Liver (tissue), 3 donors: ENCODE measurements at regions not wholly inside any gene's neighbourhood (a gene's known extent, or its start where the extent isn't known, plus 50 kb on each side); places are given as distances from the start of the nearest gene placed in this dataset.

Source experiments
- ATF3 ChIP-seq: IDR thresholded peaks from 2 replicates; pipeline ENCODE4 v1.6.1; 2016; ENCODE audit warnings: antibody characterized with exemption
- CTCF ChIP-seq: fragments of 150-350 bp; IDR thresholded peaks from 2 replicates; pipeline ENCODE4 v1.5.1; 2017; ENCODE audit warnings: improper control_type of control experiment, low read depth, low read length; ENCODE audit not compliant: missing input control
- FOXA1 ChIP-seq: IDR thresholded peaks from 2 replicates; pipeline ENCODE4 v1.6.1; 2016; ENCODE audit warnings: antibody characterized with exemption
- JUND ChIP-seq, 2 donors: IDR thresholded peaks; 2 replicates each; pipeline ENCODE4 v1.6.1; 2016; ENCODE audit warnings: antibody characterized with exemption in 2 of 2
- RAD21 ChIP-seq, 2 donors: IDR thresholded peaks; 2 replicates each; pipeline ENCODE4 v1.6.1; 2016; ENCODE audit warnings: antibody characterized with exemption in 2 of 2, mild to moderate bottlenecking in 2 of 2
- SP1 ChIP-seq: IDR thresholded peaks from 2 replicates; pipeline ENCODE4 v1.6.1; 2018; ENCODE audit warnings: antibody characterized with exemption, mild to moderate bottlenecking
- ZBTB33 ChIP-seq: IDR thresholded peaks from 2 replicates; pipeline ENCODE4 v1.6.1; 2016; ENCODE audit warnings: antibody characterized with exemption
- TF ChIP-seq, protein P1 (sequence below): IDR thresholded peaks from 2 replicates; pipeline ENCODE4 v1.6.1; 2016; ENCODE audit warnings: antibody characterized with exemption
- donor health status: healthy.
- donor health status: healthy.

DNA sequence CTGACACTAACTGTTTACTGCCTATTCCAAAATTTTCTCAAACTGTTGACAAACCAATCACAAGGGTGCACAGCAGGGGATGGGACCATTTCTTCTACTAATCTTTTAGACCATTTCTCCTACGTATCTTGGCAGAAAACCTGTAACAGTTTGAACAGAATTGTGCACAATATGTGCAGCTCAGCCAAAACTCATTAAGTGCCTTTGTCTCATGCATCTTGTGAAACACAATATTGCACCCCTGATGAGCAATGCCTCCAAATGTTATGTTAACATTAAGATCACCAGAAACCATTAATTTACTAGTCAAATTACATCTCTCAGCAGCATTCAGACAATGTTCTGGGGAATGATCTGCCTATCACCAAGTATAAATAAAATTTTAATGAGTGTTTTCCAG, 247.5 kb downstream of the NRIP1 start:
- TF ChIP-seq CTCF (no peak), ATF3 (no peak), RAD21 (IDR thresholded peaks at IDR 0.05) (no peak), ZBTB33 (no peak), JUND (IDR thresholded peaks at IDR 0.05) (no peak), SP1 (no peak), FOXA1 (no peak)
- TF ChIP-seq, protein P1, sequence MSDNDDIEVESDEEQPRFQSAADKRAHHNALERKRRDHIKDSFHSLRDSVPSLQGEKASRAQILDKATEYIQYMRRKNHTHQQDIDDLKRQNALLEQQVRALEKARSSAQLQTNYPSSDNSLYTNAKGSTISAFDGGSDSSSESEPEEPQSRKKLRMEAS, result no peak
